Activated T-cell treated with anti-CD3 and anti-CD28 coated beads, Interleukin-2, amount 50 U/mL, for 24 hours (primary cell): ENCODE measurements at regions not wholly inside any gene's neighbourhood (a gene's known extent, or its start where the extent isn't known, plus 50 kb on each side); places are given as distances from the start of the nearest gene placed in this dataset.

Source experiments
- DNase-seq: peaks from one replicate; pipeline ENCODE4 v3.0.0-alpha.2; 2020
- H3K27ac Mint-ChIP-seq: 2 replicates; pipeline ENCODE4 v1.8.0; 2020; ENCODE audit warnings: mild to moderate bottlenecking, mixed read lengths
- H3K27me3 Mint-ChIP-seq: 2 replicates; pipeline ENCODE4 v1.8.0; 2020; ENCODE audit warnings: mixed read lengths
- H3K36me3 Mint-ChIP-seq: 2 replicates; pipeline ENCODE4 v1.8.0; 2020; ENCODE audit warnings: low read depth, mixed read lengths
- H3K4me1 Mint-ChIP-seq: 2 replicates; pipeline ENCODE4 v1.8.0; 2020; ENCODE audit warnings: low read depth, mixed read lengths
- H3K4me3 Mint-ChIP-seq: 2 replicates; pipeline ENCODE4 v1.8.0; 2020; ENCODE audit warnings: mild to moderate bottlenecking, moderate library complexity, mixed read lengths
- H3K9me3 Mint-ChIP-seq: 2 replicates; pipeline ENCODE4 v1.8.0; 2020; ENCODE audit warnings: mixed read lengths

DNA sequence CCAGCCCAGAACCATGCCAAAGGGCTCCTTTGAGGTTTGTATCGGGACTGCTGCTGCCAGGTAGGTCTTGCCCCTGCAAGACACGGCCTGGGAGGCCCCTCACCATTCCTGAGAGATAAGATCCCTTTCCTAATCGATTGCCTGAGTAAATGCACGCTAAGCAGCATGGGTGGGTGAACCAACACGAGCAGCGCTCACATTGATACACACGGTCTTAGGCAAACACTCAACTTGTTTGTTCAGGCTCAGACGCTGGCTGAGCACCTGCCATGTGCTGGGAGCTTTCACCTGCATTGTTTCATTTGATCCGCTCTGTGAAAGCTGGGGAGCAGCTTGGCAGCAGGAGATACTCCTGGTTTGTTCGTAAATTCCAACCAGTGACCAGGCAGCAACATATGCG lies 76.9 kb upstream of the NEURL1B start:
- Mint-ChIP-seq H3K4me1 (no peaks in the 10 kb centered on the region), H3K36me3 (no peaks in the 10 kb centered on the region)

DNA sequence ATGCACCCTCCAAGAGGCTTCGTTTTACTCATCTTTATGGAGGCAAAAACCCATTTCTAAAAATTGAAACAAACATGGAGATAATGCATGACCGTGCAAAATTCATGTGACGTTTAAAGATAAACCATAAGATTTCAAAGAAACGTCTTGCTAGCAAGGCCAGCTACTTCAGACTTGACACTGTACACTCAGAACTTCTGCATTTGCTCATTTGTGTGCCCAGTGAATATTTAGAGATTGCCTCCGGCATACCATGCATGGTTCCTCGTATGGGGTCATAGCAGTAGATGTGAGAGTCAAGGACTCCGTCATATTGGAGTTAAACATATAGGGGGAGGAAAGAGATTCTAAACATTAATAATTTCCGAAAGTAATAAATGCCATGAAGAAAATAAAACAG lies 78.6 kb upstream of the NEURL1B start:
- H3K4me1 Mint-ChIP-seq = no peaks in the 10 kb centered on the region
- no peaks in the 10 kb centered on the region for H3K36me3 Mint-ChIP-seq
- no peak for DNase-seq
- H3K4me3 Mint-ChIP-seq = no peak overlapping the region
- no peaks in the 10 kb centered on the region for H3K9me3 Mint-ChIP-seq
- no peak overlapping the region for H3K27ac Mint-ChIP-seq
- peaks cover 13% of the 10 kb centered on the region for H3K27me3 Mint-ChIP-seq

More for the DNA sequence above, 76.9 kb upstream of the NEURL1B start:
- H3K4me3 Mint-ChIP-seq = no peak overlapping the region
- H3K9me3 Mint-ChIP-seq = no peaks in the 10 kb centered on the region
- DNase-seq = no peak
- peaks cover 7% of the 10 kb centered on the region for H3K27me3 Mint-ChIP-seq
- H3K27ac Mint-ChIP-seq = no peak overlapping the region

DNA sequence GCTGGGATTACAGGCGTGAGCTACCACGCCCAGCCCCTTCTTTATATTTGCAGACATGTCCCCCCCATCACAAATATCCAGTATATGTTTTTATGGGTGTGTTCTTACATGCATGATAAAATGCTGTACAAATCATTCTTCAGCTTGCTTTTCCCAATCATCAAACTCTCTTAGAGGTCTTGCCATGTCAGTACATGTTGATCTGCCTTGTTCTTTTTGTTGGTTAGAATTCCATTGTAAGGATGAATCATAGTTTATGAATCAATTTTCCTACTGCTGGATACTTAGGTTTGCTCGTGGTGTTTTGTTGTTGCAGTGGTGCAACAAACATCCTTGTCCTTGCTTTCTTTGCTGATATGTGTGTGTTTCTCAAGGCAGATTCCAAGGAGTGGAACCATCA lies 79.9 kb upstream of the NEURL1B start:
- H3K4me3 Mint-ChIP-seq = no peak overlapping the region
- H3K4me1 Mint-ChIP-seq = no peaks in the 10 kb centered on the region
- peaks cover 16% of the 10 kb centered on the region for H3K27me3 Mint-ChIP-seq
- no peak for DNase-seq
- no peaks in the 10 kb centered on the region for H3K9me3 Mint-ChIP-seq
- H3K36me3 Mint-ChIP-seq = no peaks in the 10 kb centered on the region
- no peak overlapping the region for H3K27ac Mint-ChIP-seq

DNA sequence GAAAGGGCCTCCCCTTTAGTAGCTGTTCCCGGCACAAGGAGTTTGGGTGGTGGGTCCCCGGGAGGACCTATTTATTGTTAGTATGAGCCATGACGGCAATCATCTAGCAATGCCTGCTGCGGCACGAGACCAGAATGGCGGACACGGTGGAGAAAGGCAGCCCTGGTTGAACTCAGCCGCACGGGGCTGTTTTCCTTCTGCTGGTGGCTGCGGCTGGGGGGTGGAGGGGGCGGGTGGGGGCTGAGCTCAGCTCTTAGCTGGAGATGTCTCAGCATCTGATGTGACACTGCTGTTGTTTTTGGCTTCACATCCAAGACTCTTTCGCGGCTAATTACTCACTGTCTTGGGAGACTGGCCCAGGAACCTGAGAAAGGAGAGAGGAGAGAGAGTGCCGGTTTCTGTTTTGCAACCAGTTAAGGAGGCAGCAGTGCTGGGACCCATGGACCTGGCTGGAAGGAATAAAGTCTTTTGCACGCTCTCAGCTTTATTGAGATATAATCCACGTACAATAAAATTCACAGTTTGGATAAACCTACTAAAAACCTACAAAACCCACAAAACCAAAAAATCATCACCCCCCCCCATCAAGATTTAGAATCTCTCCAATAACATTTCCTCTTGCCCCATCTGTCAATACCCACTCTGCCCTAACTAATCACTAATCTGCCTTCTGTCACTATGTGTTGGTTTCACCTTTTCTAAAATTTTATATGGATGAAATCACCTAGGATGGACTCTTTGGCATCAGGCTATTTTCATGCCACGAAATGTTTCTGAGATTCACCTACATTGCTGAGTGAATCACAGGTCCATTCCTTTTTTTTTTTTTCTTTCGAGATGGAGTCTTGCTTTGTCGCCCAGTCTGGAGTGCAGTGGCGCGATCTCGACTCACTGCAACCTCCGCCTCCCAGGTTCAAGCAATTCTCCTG lies 81.8 kb upstream of the NEURL1B start:
- Mint-ChIP-seq H3K9me3 (no peaks in the 10 kb centered on the region), H3K27me3 (peaks cover 16% of the 10 kb centered on the region), H3K4me1 (no peaks in the 10 kb centered on the region), H3K27ac (no peak overlapping the region), H3K4me3 (no peak overlapping the region), H3K36me3 (no peaks in the 10 kb centered on the region)
- DNase-seq = no peak

DNA sequence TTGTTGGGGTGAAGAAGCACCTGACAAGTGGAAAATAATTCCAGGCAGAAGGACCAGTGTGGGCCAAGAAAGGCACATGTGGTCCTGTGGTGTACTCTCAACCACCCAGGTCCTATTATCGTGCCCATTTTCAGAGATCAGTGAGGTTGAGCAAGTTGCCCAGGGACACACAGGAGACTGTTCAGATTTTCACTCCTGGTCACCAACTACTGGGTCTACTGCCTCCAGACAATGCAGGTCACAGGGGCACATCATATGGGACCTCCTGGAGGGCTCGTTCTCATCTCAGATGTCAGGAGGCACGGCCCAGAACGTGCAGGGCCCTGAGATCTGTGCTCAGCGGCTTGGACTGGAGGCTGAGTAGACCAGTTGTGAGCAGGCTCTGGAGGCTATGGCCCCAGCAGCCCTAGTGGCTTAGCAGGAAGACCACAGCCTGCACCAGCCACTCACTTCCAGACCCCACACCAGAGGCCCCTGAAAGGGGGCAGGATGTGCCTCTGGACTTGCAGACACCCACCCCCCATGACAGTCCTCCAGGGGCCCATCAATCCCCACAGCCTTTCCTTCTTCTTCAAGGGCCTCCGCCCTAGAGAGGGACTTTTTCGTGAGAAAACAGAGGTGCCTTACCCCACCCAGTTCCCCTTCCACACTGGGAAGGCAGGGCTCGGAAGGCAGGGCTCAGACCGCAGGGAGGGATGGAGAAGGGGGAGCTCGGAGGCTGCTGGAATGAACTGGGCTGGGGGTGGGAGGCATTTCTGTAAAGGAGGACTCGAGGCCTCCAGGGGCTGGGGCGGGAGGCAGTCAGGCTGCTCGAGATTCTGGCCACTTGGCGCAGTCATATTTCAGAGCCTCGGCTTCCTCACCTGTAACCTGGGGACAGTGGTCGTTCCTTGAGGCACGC lies 82.7 kb upstream of the NEURL1B start:
- Mint-ChIP-seq H3K27me3 (peaks cover 16% of the 10 kb centered on the region), H3K4me3 (no peak overlapping the region)
- no peak for DNase-seq

DNA sequence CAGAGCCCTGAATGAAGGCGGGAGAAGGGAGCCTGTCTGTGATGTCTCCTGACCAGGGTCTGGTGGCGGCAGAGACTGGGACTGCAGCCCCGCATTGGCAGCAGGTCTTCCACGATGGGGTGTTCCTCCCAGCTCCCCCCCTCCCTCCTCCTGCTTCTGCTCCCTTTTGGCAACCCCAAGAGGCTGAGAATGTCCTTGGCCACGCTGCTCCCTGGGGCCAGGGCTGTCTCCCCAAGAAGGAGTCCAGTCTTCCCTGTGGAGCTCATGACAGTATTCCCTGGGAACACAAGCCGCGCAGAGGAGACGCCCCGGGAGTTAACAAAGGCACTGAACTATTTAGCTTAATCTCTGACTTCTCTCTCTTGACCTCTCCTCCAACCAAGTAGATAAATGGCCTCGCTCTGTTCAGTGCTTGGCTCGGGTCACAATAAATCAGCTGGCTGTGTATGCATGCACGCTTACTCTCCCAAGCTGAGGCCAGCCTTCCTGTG lies 84.0 kb upstream of the NEURL1B start:
- peaks cover 9% of the 10 kb centered on the region for H3K27me3 Mint-ChIP-seq
- DNase-seq = no peak
- no peak overlapping the region for H3K4me3 Mint-ChIP-seq
- H3K9me3 Mint-ChIP-seq = no peaks in the 10 kb centered on the region
- no peaks in the 10 kb centered on the region for H3K4me1 Mint-ChIP-seq
- H3K36me3 Mint-ChIP-seq = no peaks in the 10 kb centered on the region
- no peak overlapping the region for H3K27ac Mint-ChIP-seq

More for the DNA sequence above, 82.7 kb upstream of the NEURL1B start:
- no peaks in the 10 kb centered on the region for H3K9me3 Mint-ChIP-seq
- no peak overlapping the region for H3K27ac Mint-ChIP-seq
- H3K4me1 Mint-ChIP-seq = no peaks in the 10 kb centered on the region
- no peaks in the 10 kb centered on the region for H3K36me3 Mint-ChIP-seq

DNA sequence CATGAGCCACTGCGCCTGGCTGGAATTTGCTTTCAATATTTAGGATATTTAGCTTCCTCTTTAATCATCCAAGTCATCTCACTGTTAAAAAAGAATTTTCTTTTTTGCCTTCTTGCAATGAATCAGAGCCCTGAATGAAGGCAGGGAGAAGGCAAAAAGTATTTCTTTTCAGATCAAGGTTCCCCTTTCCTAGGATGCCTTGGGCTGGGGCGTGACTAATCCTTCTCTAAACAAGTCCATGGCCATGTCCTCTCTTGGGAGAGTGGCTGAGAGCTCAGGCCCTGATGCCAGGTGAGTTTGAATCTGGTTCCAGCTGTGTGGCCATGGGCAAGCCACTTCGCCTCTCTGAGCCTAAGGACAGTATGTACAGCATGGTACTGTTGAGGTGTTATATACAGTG lies 84.8 kb upstream of the NEURL1B start:
- DNase-seq = no peak
- no peak overlapping the region for H3K4me3 Mint-ChIP-seq
- H3K4me1 Mint-ChIP-seq = no peaks in the 10 kb centered on the region
- no peaks in the 10 kb centered on the region for H3K9me3 Mint-ChIP-seq
- peaks cover 9% of the 10 kb centered on the region for H3K27me3 Mint-ChIP-seq
- H3K36me3 Mint-ChIP-seq = no peaks in the 10 kb centered on the region
- H3K27ac Mint-ChIP-seq = no peak overlapping the region

DNA sequence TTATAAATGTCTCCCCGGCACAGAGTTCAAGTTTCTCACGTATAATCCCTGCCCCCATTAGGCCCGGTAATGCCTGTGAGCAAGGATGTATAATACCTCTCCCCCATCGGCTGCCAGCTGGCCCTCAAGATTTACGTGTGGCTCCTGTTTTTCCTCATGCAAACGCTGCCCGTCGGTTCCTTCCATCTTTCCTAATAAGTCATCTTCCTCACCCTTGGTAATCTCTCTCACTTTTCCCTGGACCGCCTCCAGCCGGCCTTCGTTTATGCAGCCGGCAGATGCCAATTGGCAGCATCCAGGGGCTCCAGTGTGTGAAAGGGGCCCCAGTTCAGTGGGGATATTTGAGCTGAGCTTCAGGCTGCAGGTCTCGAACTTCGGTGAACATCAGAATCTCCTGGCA lies 86.5 kb upstream of the NEURL1B start:
- DNase-seq = no peak
- Mint-ChIP-seq H3K4me1 (no peaks in the 10 kb centered on the region), H3K36me3 (no peaks in the 10 kb centered on the region), H3K27ac (no peak overlapping the region), H3K9me3 (no peaks in the 10 kb centered on the region), H3K4me3 (no peak overlapping the region), H3K27me3 (peaks cover 9% of the 10 kb centered on the region)

DNA sequence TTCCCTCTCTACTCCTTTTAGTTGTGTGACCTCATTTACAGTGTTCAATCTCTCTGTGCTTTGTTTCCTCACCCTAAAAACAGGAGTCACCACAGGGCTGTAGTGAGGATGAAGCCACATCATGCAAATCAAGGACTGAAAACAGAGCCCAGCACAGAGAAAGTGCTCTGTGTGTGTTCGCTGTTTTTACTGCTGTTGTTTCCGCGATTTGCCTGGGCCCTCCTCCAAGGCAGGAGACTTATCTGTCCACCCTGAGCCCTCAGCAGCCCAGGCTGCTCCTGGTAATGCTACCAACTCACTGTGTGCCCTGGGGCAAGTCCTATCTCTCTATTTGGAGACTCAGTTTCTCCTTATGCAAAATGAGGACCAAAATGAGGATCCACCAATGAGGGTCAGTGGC lies 87.2 kb upstream of the NEURL1B start:
- Mint-ChIP-seq H3K4me3 (no peak overlapping the region), H3K4me1 (no peaks in the 10 kb centered on the region), H3K9me3 (no peaks in the 10 kb centered on the region), H3K36me3 (no peaks in the 10 kb centered on the region), H3K27ac (no peak overlapping the region), H3K27me3 (peaks cover 9% of the 10 kb centered on the region)
- DNase-seq = no peak

DNA sequence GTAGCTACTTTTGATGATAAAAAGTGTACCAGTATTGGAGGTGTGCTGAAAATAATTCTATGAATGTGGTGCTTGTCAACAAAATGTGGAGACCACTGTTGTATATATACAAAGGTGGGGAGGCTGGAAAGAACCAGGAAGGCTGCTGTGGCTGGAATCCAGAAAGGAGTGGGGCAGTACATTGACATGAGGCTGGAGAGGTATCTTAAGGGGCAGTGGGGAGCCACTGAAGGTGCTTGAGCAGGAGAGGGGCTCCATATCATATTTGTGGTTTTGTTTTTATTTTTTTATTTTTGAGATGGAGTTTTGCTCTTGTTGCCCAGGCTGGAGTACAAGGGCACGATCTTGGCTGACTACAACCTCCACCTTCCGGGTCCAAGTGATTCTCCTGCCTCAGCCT lies 87.9 kb upstream of the NEURL1B start:
- Mint-ChIP-seq H3K4me1 (no peaks in the 10 kb centered on the region), H3K4me3 (no peak overlapping the region), H3K36me3 (no peaks in the 10 kb centered on the region), H3K27ac (no peak overlapping the region), H3K9me3 (no peaks in the 10 kb centered on the region), H3K27me3 (peaks cover 9% of the 10 kb centered on the region)
- no peak for DNase-seq

DNA sequence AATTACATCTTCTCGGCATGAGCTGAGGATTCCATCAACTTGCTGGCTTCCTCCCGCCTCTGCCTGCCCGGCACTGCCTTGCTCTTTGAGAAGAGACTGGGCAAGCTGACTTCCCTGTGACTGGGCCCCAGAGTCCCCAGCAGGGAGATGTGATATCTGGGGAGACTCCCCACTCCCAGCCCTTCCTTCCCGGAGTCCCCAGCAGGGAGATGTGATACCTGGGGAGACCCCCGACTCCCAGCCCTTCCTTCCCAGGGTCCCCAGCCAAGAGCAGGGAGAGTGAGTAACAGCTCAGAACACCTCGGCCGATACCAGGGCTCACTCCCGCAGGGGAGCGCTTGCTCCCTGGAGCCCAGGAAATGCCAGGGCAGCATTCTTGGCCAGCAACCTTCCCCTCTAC lies 90.1 kb upstream of the NEURL1B start:
- peaks cover 4% of the 10 kb centered on the region for H3K27me3 Mint-ChIP-seq
- no peak for DNase-seq
- no peaks in the 10 kb centered on the region for H3K4me1 Mint-ChIP-seq
- no peak overlapping the region for H3K4me3 Mint-ChIP-seq
- H3K27ac Mint-ChIP-seq = no peak overlapping the region
- H3K36me3 Mint-ChIP-seq = no peaks in the 10 kb centered on the region
- H3K9me3 Mint-ChIP-seq = no peaks in the 10 kb centered on the region

DNA sequence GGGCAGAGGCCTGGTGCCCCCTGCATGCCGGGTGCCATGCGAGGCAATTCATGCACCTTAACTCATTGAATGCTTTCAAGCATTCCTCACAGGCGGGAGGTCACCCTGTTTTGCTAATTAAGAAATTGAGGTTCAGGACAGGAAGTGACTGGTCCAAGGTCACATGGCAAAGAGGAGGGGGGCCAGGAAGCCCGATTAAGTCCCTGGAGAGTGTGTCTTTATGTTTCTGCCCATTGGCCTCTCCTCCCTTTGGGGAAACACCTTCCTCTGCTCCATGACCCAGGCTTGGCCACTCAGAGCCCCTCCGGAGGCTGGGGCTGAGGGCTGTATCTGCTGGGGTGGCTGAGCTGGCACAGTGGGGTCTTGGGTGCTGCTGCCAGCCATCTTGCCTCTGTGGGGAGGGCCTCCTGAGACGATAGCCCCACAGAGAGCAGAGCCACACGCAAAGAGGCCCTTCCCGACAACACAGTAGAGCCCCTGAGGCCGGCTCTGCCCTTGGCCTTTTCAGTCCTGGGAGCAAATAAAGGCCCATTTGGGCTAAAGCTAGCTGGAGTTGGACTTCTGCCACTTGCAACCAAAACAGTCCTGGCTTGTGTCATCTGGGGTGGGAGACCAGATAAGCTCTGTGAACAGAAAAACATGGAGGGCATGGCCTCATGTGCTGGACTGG lies 90.8 kb upstream of the NEURL1B start:
- Mint-ChIP-seq H3K27me3 (peaks cover 8% of the 10 kb centered on the region), H3K27ac (no peak overlapping the region), H3K4me3 (no peak overlapping the region), H3K36me3 (no peaks in the 10 kb centered on the region), H3K9me3 (no peaks in the 10 kb centered on the region), H3K4me1 (no peaks in the 10 kb centered on the region)
- DNase-seq = no peak

DNA sequence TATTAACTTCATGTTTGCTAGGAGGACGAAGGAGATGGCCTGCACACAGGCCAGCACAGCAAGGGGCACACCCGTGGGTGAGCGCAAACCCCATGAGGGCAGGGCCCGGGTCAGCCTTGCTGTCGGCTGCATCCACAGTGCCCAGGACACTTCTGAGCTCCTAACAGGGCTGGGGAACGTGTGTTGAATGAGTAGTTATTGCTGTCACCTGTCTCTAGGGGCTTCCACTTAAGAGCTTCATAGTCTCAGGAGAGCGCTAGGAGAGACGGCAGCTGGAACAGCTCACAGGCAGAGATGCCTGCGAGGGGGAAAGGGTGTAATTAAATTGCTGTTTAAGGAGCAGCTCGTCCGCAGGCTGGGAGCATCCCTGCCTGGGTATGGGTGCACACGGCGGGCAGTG lies 91.4 kb upstream of the NEURL1B start:
- no peaks in the 10 kb centered on the region for H3K4me1 Mint-ChIP-seq
- H3K4me3 Mint-ChIP-seq = no peak overlapping the region
- no peaks in the 10 kb centered on the region for H3K36me3 Mint-ChIP-seq
- H3K27ac Mint-ChIP-seq = no peak overlapping the region
- peaks cover 8% of the 10 kb centered on the region for H3K27me3 Mint-ChIP-seq
- H3K9me3 Mint-ChIP-seq = no peaks in the 10 kb centered on the region
- no peak for DNase-seq

DNA sequence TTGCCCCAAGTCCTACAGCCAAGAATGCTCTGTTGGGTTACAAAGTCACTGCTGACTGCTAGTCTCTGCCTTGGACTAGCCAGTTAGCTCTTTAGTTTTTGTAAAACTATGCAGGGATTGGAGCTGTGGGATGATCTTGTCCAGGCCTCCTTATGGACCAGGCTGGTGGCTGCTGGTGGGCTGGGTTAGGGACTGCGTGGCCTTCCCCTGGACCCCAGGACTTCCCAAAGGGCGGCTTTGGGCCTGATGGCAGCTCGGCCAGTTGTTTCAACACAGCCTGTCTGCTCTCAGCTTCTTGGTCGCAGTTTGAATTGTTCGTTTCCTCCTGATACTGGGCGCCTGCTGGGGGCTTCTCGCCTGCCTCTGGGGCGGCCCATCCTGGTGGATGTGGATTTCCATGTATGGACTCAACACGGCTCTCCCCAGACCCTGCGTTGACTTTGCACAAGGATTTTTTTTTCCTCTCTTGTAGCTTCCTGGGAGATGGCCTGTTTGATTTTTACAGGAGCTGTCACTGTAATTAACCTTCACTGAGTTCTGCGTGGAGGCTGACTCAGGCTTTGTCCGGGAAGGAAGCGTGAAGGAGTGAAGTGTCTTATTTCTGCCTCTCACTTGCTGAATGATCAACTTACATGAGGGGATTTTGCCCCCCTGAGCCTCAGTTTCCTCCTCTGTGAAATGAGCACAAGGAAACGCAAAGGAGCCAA lies 91.9 kb upstream of the NEURL1B start:
- no peaks in the 10 kb centered on the region for H3K4me1 Mint-ChIP-seq
- DNase-seq = no peak
- no peaks in the 10 kb centered on the region for H3K36me3 Mint-ChIP-seq
- no peaks in the 10 kb centered on the region for H3K9me3 Mint-ChIP-seq
- H3K27me3 Mint-ChIP-seq = peaks cover 14% of the 10 kb centered on the region
- no peak overlapping the region for H3K27ac Mint-ChIP-seq
- no peak overlapping the region for H3K4me3 Mint-ChIP-seq
